Putamen (tissue), 1 donor: ENCODE measurements at regions not wholly inside any gene's neighbourhood (a gene's known extent, or its start where the extent isn't known, plus 50 kb on each side); places are given as distances from the start of the nearest gene placed in this dataset.

Experiments used
- DNase-seq: peaks from one replicate; pipeline ENCODE4 v3.0.0-alpha.2; 2016; ENCODE audit warnings: low spot score

DNA sequence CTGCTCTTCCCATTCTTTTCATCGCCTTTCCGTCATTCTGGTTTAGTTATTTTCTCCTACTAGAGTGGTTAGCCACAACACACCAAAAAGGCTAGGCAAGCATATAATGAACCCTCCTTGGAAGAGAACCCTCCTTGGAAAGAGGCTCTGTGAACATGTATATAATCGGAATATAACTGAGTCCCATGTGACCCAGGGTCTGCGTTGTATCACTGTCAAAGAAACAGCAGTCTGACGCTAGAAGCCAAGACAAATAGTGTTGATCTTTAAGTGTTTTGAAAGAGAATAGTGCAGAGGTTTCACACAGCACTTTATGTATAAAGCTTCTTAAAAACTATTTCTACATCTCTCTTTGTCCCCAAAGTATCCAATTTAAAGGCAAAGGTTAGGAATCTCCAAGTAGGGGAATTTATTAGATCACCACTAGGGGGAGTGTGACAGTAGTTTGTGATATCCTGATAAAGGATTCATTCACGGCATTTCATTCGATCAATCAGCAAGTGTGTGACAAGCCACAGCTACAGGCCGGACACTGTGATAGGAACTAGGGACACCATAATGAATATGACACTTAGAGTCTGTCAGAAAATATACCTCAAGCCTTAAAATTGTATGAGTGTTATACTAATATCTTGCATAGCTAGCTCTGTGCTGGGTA is 395.3 kb downstream of the CD109 start:
- no peak for DNase-seq

DNA sequence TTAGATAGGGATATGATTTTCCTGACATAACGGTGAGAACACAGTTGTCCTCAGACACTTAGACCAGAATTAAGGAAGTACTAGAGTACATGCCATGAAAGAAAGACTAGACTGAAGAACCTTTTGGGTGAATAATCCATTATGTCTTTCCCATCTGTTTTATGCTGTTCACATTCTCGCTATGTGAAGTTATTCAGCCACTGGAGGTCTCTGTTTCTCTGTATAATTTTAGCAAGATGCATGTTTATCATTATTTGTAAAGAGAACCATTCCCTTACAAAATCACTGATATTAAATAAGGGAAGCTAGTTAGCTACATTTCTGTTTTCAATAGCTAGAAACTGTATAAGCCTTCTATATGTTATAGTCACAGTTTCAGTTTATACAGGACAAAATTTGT is 391.9 kb downstream of the CD109 start:
- DNase-seq: no peak

DNA sequence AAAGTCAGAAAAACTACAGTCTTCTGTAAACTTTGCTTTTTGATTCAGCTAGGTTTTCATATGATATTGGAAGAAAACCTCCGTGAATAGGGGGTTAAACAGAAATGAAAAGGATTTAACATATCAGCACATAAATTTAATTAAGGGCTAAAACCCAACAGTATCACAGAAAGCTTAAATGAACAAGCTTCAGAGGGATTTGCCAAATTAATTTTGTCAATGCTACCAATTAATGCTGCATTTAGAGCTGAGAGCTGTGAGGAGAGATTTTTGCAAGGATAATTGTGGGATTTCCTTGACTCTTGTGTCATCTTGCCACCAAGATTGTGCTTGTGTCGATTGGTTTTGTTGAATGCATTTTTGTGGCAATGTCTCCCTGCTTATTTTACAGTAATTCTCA is 379.9 kb downstream of the CD109 start:
- DNase-seq: no peak

DNA sequence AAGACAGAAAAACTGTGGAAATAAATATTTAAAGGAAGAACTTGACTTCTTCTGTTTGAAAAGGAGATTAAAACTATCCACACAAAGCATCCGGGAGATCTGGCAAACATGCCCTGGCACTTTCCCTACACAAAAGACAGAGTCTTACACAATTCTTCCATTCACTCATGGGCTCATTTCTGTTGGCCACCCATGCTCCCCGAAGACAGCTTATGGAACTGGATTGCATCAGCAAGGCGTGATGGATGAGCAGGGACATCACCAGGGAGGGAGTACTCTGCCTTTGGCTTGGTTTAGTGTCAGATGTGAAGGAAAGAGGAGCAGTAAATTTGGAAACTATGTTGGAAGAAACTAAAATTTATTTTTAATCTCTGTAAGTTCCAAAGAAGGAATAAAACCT is 379.3 kb downstream of the CD109 start:
- no peak for DNase-seq

DNA sequence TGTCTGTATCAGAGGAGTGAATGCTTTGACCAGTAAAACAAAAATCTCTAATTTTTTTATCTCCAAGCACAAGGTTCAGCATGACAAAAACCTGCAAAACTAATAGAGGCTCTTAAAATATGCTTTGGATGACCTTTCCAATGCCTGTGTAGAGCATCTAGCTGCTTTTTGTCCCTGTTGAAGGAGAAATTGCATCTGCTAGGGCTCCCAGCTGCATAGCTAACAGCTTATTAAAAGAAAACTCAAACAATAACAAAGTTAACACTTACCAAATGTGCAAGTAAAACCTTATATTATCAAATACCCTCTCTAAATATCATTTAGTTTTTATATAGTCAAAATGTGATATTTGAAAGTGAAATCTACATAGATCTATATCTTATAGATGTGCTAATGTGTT is 378.6 kb downstream of the CD109 start:
- no peak for DNase-seq

DNA sequence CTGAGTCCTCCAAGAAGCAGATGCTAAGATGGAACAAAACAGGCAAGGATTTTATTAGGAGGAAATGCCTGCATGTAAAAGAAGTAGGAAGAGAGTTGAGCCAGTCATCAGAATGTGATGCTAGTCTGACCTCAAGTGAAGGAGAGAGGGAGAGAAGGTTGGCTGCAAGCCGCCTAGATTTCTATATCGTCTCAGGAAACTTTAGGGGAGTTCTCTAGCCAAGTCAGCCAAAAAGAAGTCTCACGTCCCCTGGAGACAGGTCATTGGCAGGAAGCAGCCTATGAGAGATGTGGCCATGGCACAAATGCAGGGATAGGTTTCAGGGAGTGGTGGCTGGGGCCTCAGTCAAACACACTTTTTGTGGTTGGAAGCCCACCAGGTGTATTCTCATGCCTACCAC is 378.0 kb downstream of the CD109 start:
- DNase-seq: no peak

DNA sequence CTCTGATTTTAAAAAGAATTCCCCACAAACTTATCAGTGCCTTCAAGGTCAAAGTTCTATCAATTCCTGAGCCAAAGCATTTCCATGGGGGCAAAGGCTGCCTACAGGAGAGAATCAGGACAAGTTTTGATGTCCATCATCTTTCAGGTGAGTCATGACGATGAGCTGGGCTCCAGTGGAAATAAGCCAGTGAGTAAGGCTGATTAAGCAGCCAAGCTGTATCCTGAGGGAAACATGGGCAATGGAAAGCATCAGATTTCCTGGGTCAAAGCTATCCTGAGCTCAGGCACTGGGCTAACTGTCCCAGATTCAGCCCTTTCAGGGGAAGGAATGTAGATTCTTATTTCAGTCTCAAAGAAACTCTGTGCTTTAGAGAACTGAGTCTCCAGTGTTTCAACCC is 377.4 kb downstream of the CD109 start:
- no peak for DNase-seq

DNA sequence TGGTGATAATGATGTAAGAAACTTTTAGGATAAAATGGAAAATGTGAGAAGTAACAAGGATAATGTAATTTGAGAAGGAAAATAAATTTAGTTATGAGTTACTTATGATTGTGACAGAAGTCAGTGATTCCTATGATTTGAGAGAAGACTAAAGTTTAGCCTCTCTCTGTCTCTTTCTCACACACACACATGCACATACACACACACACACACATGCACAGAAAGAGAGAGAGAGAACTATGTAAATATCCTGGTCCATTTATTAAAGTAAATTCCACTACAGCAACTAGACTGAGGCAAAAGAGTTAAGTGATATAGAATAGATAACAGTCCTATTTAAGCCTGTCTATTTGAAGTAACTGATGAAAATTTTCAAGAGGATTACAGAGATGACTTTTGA is 375.2 kb downstream of the CD109 start:
- DNase-seq: no peak

DNA sequence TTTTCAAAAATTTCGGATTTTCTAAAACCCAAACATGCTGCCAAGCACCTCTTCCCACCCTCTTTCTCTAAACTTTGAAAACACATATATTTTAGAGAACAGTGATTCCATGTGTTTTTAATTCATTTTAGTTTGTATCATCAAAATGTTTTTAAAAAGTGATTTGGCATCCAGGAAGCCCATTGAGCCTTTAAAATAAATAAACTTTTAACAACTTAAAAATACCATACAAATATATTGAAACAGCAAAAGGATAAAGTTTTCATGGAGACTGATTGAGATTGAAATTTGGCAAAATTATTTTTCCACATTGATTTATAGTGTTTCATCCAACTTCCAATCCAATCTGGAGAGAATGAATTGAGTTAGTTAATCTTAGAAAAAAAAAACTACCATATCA is 374.7 kb downstream of the CD109 start:
- no peak for DNase-seq

DNA sequence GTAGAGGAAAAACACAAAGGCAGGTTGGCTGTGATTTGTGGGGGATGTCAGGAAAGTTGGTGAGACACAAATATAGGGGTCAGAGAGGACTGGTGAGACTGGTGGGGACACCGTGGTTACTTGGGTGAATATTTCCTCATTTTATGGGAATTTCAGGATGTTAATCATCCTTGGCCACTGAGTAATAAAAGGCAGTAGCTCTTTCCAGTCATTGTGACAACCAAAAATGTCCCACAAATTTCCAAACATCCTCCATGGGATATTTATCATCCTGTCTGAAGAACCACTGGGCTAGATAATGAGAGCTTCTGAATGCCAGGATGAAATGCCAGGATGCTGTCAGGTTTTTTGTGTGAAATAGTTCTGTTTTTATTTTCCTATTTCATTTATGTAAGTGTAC is 374.1 kb downstream of the CD109 start:
- DNase-seq: no peak

DNA sequence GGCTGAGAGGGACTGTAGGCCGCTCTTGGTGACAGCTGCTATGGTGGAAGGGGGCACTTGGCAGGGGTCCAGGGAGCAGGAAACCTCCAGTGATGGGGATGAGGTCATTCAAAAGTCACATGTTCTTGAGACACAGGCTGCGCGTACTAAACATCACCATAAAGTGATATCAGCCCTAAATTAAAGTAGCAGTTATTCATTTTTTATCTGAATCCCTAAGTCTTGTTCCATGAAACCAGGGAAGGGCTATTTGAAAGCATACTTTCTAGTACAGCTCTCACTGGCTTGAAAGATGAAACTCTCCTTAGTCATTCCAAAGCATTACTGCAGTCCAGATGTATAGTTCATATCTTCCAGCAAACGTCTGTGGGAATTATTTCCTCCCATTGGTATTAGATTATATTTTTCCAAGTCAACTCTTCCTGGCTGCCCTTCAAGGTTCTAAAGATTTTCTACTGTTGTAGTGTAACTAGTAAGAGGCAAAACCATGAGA is 373.1 kb downstream of the CD109 start:
- DNase-seq: no peak

DNA sequence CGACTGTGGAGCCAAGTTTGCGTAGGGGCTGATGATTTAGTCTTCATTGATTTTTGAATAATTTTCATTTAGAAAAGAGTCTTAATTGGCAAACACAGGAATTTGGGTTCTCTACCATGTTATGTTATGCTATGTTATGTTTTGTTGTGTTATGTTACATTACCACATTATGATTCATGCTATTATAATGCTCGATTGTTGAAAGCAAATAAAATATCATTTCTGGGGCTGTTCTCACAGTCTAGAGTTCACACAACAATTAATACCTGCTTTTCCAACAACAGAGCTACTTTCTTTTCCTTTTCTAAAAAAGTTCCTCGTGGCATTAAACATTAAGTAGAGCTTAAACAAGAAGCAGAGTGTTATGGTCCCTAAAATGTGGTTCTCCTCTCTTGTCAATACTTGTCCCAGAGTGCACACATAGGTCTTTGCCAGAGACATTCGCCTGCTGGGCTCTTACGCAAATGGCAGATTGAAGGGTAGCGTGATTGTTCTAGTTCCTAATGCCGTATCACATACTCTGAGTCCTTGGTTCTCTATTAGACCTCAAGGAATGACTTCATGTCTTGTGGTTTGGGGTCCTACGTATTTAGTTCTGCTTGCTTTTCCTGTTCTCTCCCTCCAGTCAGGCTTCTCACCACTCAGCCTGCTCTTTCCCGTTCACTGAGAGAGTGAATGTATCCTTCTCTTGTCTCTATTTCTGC is 370.3 kb downstream of the CD109 start:
- no peak for DNase-seq

DNA sequence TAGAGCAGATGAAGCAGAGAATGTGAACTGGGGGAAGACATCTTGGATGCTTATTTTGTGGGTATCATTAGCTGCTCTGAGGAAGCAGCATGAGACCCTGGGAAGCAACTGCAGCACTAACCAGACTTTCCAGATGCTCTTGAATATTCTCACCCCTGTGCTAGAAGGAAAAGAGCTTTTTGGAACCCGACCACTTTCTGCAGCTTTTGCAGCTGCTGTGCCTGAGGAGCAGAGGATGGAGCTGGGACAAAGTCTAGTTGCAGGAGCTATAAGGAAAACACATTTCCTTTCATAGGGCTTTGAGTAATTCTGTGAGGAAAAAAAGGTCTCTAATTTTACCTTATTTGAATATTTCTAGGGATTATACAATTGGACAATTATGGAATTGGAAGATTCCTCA is 369.7 kb downstream of the CD109 start:
- no peak for DNase-seq

DNA sequence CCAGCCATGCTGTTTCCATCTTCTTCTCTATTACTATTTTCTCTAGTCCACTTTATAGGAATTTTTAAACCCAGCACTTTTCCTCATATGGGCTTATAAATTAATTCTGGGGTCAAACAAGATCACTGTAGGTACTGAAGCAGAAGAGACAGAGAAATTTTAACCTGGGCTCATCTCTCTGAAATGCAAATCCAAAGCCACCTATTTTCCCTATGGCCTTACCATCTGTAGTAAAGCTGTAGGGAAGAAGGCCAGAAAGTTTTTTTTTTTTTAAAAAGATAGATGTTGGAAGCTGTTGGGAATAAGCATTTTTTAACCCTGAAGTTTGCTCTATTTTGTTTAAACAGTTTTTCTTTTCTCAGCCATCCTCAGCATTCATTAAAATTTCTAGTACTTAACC is 367.4 kb downstream of the CD109 start:
- no peak for DNase-seq

DNA sequence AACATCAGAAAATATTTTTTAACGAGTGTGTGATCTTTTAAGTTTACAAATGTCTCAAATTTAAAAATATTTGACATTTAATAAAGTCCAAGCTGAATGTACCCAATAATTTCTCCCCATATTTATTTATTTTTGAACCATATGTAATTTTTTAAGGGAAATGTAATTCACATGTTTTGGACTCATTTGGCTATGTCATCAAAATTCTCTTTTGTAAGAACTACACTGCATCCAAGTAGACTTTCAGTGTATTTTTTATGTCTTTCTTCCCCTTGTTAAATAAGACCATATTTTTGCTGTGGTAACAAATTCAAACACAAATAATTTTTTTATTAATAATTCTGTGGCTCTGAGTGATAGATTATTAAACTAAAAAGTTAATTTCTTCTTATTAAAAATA is 365.2 kb downstream of the CD109 start:
- no peak for DNase-seq

DNA sequence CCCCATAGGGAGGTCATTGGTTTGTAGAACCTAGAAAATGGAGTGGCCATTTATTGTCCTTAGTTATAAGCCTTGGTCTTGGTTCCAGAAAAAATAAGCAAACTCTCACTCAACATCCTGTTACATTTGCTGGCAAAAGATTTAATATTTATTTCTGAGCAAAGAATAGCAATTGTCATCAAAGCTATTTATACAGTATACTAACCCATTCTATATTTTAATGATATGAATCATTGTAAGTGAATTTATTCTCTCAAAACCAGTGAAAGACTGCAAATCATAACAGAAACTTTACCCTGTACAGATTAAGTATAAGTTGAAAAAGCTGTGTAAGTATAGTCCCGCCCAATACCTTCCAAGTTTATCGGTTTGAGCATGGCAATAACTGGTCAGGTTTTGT is 364.4 kb downstream of the CD109 start:
- no peak for DNase-seq

DNA sequence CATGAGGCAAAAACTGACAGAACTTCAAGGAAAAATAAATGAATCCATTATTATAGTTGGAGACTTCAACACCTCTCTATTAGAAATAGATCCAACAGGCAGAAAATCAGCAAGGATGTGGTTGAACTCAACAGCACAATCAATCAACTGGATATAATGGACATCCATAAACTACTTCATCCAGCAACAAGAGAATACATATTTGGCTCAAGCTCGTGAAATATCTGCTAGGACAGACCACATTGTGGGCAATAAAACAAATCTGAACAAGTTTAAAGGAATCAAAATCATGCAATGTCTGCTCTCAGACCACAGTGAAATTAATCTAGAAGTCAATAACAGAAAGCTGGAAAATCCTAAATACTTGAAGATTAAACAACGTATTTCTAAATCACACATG is 362.6 kb downstream of the CD109 start:
- DNase-seq: no peak

DNA sequence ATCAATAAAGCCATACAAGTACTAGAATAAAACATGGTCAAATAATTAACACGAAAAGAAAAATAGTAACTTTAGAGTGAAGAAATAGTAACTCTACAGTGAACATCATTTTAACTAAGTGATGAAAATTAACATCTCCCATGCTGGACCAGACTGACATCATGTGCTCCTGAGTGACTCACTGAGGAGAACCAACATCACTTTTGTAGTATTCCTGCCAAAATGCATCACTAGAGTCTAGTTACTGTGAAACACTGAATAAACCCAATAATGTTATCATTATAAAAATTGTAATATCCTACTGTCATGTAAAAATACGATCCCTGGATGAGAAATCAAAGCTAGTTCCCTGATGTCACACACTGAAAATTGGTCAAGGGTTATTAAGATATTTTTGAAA is 361.3 kb downstream of the CD109 start:
- no peak for DNase-seq

DNA sequence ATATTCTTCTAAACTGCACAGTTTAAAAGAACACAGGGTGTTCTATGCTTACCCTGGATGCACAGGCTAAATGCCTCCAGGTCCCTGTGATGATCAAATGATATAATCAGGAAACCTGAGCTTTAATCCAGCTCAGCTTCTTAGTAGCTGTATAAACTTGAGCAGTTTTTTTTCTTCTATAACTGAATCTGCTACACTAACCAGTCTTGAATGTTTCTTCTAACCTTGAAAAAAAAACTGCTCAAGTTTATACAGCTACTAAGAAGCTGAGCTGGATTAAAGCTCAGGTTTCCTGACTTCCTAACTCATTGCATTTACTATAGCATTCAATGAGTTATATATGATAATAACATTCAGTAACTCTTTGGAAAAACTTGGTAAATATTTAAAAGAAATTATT is 358.2 kb downstream of the CD109 start:
- no peak for DNase-seq

DNA sequence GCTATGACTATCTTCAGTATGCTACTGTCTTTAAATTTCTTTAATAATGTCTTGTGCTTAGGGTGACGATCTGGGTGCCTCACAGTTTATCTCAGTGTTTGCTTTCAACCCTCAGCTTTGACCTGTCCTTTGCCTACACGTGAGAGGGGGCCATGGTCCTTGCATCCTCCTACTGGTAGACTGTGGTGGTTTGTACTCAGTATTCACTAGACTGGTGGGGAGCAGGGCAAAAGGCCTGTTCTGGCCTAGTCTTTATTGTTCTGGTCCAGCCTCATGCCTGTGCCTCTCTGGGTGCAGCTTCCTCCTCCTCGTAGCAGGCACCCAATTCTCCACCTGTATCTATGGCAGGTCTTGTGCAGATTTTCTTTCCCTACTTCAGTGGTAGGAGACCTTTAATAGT is 354.9 kb downstream of the CD109 start:
- DNase-seq: no peak

DNA sequence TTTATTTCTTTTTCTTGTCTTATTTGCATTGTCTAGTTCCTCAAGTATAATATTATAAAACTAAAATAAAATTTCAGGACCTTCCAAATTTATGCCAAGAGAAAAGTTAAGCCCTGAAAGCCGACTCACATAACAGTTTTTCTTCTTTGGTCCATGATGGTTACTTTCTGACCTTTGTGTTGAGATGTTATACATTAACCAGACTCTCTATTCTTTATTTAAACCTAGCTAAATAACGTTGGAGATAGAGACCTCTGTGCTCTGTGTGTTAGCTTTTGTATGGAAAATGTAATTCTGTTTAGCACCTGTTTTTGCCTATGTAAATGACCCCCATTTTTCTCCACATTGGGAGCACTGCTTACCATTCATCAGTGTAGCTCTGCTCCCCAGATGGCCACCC is 352.4 kb downstream of the CD109 start:
- no peak for DNase-seq

DNA sequence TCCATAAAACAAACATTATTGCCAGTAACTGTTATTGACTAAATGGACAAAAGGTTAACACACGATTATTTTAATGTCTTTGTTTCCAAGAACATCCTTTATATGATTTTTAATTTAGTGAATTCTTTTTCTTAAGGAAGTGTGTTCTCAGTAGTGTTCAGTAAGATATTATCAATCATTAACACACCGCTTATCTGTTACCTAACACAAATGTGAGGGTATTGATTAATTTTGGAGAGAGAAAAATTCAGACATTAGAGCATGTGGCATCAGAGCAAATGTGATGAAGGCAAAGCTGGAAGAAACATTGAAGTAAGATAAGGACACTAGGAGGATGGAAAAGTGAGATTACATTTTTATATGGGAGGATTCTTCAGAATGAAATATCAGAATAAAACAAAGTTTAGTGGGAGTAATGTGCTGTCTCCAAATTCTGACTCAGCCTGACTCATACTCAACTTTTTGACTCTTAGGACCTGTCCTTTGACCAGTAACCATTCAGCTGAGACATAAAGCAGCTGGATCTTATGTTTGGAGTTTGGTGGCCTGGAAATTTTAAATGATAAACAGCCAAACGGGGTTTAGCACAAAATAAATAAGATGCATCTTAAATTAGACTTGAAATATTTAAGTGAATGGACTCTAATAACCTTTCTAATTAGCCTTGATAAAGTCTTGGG is 348.6 kb downstream of the CD109 start:
- DNase-seq: no peak

DNA sequence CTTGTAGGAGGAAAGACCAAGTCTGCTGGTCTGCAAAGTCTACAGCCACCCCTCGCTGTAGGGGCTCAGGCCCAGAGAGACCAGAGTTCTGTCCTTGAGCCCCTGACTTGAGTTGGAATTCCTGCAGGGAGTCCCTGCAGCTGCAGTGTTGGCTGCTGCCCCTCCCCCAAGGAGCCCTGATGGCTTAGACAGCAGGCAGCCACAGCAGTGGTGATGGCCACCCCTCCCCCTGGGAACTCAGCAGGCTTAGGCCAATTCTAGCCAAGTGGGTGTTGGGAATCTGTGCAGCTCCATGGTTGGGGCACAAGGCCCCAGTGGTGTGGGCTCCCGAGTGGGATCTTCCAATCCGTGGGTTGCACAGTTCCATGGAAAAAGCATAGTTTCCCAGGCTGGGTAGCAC is 345.4 kb downstream of the CD109 start:
- no peak for DNase-seq

DNA sequence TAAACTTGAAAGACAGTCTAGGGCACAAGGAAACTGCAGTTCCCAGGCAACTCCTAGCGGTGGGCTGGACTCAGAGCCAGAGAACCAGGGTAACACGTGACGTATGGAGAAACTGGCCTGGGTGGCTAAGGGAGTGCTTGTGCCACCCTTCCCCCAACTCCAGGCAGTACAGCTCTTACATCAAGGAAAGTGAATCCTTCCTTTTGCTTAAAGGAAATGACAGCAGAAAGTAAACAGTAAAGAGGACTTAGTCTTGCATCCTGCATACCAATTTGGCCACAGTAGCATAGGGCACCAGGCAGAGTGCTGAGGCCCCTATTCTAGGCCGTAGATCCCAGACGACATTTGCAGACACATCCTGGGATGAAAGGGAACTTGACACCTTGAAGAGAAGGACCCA is 322.8 kb downstream of the CD109 start:
- no peak for DNase-seq
